ENCODE measurements at regions not wholly inside any gene's neighbourhood (a gene's known extent, or its start where the extent isn't known, plus 50 kb on each side); places are given as distances from the start of the nearest gene placed in this dataset.

- no peak for TF ChIP-seq CTCF (IDR thresholded peaks at IDR 0.05)
- TF ChIP-seq POLR2AphosphoS5 (IDR thresholded peaks at IDR 0.05): no peak
- no peak for TF ChIP-seq POLR2A (IDR thresholded peaks at IDR 0.05)
Observed at GRCh38 chr5:106648401-106648800, 1022.3 kb downstream of the EFNA5 start.
